Endodermal cell (in vitro differentiated cells): ENCODE measurements at regions not wholly inside any gene's neighbourhood (a gene's known extent, or its start where the extent isn't known, plus 50 kb on each side); places are given as distances from the start of the nearest gene placed in this dataset.
"Not testable (repeated sequence)": the region's sequence is repeated elsewhere in the genome, so short reads cannot be mapped to it uniquely, and the experiment has no call there.

Experiments
- DNase-seq: peaks from one replicate; pipeline ENCODE4 v3.0.0-alpha.2; 2017
- H3K27ac ChIP-seq: 2 replicates; pipeline ENCODE4 v1.5.1; 2013; ENCODE audit warnings: mild to moderate bottlenecking, low read depth, low read length, moderate library complexity
- H3K27me3 ChIP-seq: 2 replicates; pipeline ENCODE4 v1.6.1; 2013; ENCODE audit warnings: mild to moderate bottlenecking, low read length, moderate library complexity; ENCODE audit not compliant: insufficient read depth, control insufficient read depth, poor library complexity, severe bottlenecking
- H3K36me3 ChIP-seq: 2 replicates; pipeline ENCODE4 v1.7.0; 2013; ENCODE audit warnings: mild to moderate bottlenecking, low read length, moderate library complexity; ENCODE audit not compliant: control insufficient read depth, insufficient read depth
- H3K4me1 ChIP-seq: one replicate; pipeline ENCODE4 v1.7.0; 2013; ENCODE audit warnings: low read length; ENCODE audit not compliant: control insufficient read depth, insufficient read depth
- H3K4me3 ChIP-seq: 2 replicates; pipeline ENCODE4 v1.5.1; 2013; ENCODE audit warnings: mild to moderate bottlenecking, low read length, moderate library complexity
- H3K9ac ChIP-seq: 2 replicates; pipeline ENCODE4 v1.6.1; 2013; ENCODE audit warnings: mild to moderate bottlenecking, low read length, moderate library complexity; ENCODE audit not compliant: poor library complexity, severe bottlenecking; ENCODE audit errors: extremely low read depth
- H3K9me3 ChIP-seq: 2 replicates; pipeline ENCODE4 v1.6.1; 2013; ENCODE audit warnings: mild to moderate bottlenecking, low read length, moderate library complexity; ENCODE audit not compliant: control insufficient read depth
- H3K27ac Mint-ChIP-seq: 2 replicates; pipeline ENCODE4 v1.8.0; 2020; ENCODE audit warnings: mixed read lengths
- H3K27me3 Mint-ChIP-seq: 2 replicates; pipeline ENCODE4 v1.8.0; 2021; ENCODE audit warnings: mild to moderate bottlenecking, mixed read lengths; ENCODE audit not compliant: insufficient read depth
- H3K36me3 Mint-ChIP-seq: 2 replicates; pipeline ENCODE4 v1.8.0; 2020; ENCODE audit warnings: low read depth, mixed read lengths
- H3K4me1 Mint-ChIP-seq: 2 replicates; pipeline ENCODE4 v1.8.0; 2020; ENCODE audit warnings: mixed read lengths
- H3K4me3 Mint-ChIP-seq: 2 replicates; pipeline ENCODE4 v1.8.0; 2020; ENCODE audit warnings: mild to moderate bottlenecking, moderate library complexity, mixed read lengths
- H3K9me3 Mint-ChIP-seq: 2 replicates; pipeline ENCODE4 v1.8.0; 2020; ENCODE audit warnings: mild to moderate bottlenecking, mixed read lengths
- WGBS, 2 experiments: methylation state at CpG; one replicate each; pipeline versions ENCODE4 v1.1.5 to v1.1.7; 2013; ENCODE audit warnings: missing lambda C conversion rate in 2 of 2, mixed read lengths in 1 of 2; ENCODE audit not compliant: insufficient coverage in 1 of 2, insufficient read length in 1 of 2; 5-methylcytosine and 5-hydroxymethylcytosine counted together
- TF ChIP-seq, protein P1 (sequence below): fragments of 200-600 bp; sonication (generic); conservative IDR thresholded peaks from 2 replicates; pipeline ENCODE4 v1.5.0; 2021; ENCODE audit warnings: antibody characterized with exemption, mild to moderate bottlenecking

DNA sequence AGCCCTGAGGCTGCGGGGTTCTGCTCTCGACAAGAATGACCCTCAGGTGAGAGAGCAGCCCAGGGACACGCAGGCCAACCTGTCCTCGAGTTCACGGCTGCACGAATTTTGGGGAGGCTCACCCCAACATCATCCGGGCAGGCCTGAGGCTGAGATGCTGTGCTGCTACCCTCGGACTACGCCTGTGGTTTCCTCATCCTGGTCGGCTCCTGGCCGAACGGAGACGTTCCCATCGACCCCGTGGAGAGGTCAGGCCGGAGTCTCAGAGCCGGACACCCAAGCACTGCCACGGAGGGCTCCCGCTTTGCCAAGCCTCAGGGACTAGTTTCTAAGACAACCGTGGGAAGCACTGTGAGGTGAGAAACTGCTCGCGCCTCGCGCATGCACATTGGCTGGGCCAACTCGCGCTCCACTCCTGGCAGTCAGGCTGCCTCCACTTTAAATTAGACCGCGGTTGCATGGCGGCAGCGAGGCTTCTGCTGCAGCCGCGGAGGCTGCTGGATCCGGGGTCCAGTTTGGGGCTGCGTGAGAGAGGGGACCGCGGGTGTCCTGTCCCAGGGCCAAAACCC is 203.4 kb downstream of the ZNF716 start:
- no peak overlapping the region for H3K4me3 ChIP-seq
- H3K36me3 Mint-ChIP-seq: peaks cover 7% of the 10 kb centered on the region
- TF ChIP-seq, protein P1, sequence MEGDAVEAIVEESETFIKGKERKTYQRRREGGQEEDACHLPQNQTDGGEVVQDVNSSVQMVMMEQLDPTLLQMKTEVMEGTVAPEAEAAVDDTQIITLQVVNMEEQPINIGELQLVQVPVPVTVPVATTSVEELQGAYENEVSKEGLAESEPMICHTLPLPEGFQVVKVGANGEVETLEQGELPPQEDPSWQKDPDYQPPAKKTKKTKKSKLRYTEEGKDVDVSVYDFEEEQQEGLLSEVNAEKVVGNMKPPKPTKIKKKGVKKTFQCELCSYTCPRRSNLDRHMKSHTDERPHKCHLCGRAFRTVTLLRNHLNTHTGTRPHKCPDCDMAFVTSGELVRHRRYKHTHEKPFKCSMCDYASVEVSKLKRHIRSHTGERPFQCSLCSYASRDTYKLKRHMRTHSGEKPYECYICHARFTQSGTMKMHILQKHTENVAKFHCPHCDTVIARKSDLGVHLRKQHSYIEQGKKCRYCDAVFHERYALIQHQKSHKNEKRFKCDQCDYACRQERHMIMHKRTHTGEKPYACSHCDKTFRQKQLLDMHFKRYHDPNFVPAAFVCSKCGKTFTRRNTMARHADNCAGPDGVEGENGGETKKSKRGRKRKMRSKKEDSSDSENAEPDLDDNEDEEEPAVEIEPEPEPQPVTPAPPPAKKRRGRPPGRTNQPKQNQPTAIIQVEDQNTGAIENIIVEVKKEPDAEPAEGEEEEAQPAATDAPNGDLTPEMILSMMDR: no peak
- no peak overlapping the region for H3K4me3 Mint-ChIP-seq
- no peak overlapping the region for H3K9ac ChIP-seq
- no peaks in the 10 kb centered on the region for H3K27me3 Mint-ChIP-seq
- H3K27ac Mint-ChIP-seq: no peak overlapping the region
- peaks cover 96% of the 10 kb centered on the region for H3K9me3 Mint-ChIP-seq
- no peak for DNase-seq
- H3K9me3 ChIP-seq: peaks cover 21% of the 10 kb centered on the region
- no peaks in the 10 kb centered on the region for H3K4me1 ChIP-seq
- H3K27me3 ChIP-seq: no peaks in the 10 kb centered on the region
- H3K27ac ChIP-seq: no peak overlapping the region
- H3K4me1 Mint-ChIP-seq: no peaks in the 10 kb centered on the region
- WGBS, 2 experiments: 85 to 89% methylated on average over 25 to 36 of the region's 36 CpGs
- H3K36me3 ChIP-seq: no peaks in the 10 kb centered on the region

DNA sequence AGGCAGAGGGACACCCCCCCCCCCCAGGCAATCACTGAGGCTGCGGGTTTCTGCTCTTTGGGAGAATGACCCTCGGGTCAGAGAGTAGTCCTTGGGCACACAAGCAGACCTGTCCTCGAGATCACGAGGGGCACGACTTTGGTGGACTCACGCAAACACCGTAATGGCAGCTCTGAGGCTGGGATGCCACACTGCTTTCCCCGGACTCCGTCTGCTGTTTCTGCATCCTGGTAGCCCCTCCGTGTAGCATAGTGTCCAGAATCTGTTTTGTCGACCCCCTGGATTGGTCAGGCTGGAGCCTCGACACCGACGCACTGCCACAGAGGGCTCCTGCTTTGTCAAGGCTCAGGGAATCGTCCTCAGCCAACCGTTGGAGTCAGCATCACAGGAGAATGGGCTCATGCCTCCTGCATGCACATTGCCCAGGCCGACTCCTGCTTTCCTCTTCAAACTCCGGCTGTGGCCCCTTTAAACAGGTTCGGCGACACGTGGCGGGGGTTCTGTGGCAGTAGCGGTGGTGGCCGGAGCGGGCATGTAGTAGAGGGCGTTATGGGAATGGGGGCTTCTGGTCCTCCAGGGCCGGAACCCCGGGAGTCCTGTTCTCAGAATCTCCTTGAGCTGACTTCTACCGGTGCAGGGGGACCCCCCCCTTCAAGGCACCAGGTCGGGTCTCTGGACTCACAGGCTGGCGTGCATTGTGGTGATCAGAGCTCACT is 205.3 kb downstream of the ZNF716 start:
- H3K27ac ChIP-seq, H3K4me3 Mint-ChIP-seq, H3K27me3 Mint-ChIP-seq, H3K36me3 ChIP-seq, DNase-seq, H3K4me1 Mint-ChIP-seq, H3K9ac ChIP-seq, H3K27ac Mint-ChIP-seq, H3K27me3 ChIP-seq, H3K36me3 Mint-ChIP-seq, H3K4me1 ChIP-seq, H3K4me3 ChIP-seq: not testable (repeated sequence)
- peaks cover 29% of the 10 kb centered on the region for H3K9me3 ChIP-seq
- 81 to 86% methylated on average over 25 to 31 of the region's 31 CpGs for WGBS, 2 experiments
- peaks cover 96% of the 10 kb centered on the region for H3K9me3 Mint-ChIP-seq

DNA sequence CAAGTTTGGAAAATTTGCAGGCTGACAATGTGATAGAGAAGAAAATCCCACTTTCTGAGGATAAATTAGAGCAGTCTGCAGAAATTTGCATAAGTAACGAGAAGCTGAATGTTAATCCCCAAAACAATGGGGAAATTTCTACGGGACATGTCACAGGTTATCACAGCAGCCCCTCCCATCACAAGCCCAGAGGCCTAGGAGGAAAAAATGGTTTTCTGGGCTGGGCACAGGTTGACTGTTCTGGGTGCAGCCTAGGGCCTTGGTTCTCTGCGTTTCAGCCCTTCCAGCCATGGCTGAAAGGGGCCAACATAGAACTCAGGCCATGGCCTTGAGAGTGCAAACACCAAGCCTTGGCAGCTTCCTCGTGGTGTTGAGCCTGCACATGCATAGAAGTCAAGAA is 209.2 kb downstream of the ZNF716 start:
- H3K36me3 Mint-ChIP-seq, H3K27me3 Mint-ChIP-seq, H3K4me1 Mint-ChIP-seq, H3K9ac ChIP-seq, H3K27ac Mint-ChIP-seq, H3K4me1 ChIP-seq, H3K4me3 ChIP-seq, DNase-seq, H3K27ac ChIP-seq, H3K4me3 Mint-ChIP-seq, H3K27me3 ChIP-seq, H3K36me3 ChIP-seq: not testable (repeated sequence)
- peaks cover 26% of the 10 kb centered on the region for H3K9me3 ChIP-seq
- 55 to 58% methylated on average over 4 of the region's 4 CpGs for WGBS, 2 experiments
- H3K9me3 Mint-ChIP-seq: peaks cover 82% of the 10 kb centered on the region

DNA sequence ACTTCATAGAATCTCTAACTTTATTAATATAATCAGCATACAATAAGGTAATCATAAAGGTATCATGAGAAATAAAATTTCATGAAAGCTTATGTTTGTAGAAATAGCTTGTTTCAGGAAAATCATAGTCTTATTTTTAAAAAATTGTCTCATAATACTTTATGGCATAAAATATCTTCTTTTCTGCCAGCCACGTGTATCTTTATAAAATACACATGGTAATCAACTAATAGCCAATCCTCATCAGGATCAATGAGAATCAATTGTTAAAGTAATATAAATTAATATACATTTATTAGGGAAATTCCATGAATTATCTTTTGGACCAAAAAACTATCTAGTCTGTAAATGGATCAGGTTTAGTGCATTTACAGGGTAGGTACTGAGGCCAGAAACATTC is 227.0 kb downstream of the ZNF716 start:
- not testable (repeated sequence) for H3K9ac ChIP-seq, H3K27me3 ChIP-seq, H3K36me3 Mint-ChIP-seq, H3K27me3 Mint-ChIP-seq, DNase-seq, H3K27ac ChIP-seq, H3K4me3 ChIP-seq, H3K4me1 Mint-ChIP-seq, H3K27ac Mint-ChIP-seq, H3K4me1 ChIP-seq, H3K36me3 ChIP-seq, H3K4me3 Mint-ChIP-seq
- peaks cover 59% of the 10 kb centered on the region for H3K9me3 Mint-ChIP-seq
- peaks cover 14% of the 10 kb centered on the region for H3K9me3 ChIP-seq
- WGBS, 2 experiments: 40% methylated on average over 1 of the region's 1 CpG; no CpG with 5 or more reads in 1 of the 2 experiments
